Putamen (tissue), 1 donor: ENCODE measurements at regions not wholly inside any gene's neighbourhood (a gene's known extent, or its start where the extent isn't known, plus 50 kb on each side); places are given as distances from the start of the nearest gene placed in this dataset.

Source experiments
- DNase-seq: peaks from one replicate; pipeline ENCODE4 v3.0.0-alpha.2; 2016; ENCODE audit warnings: low spot score

GRCh38 chr6:109227646-109228045, 132.3 kb downstream of the CEP57L1 start:
- DNase-seq, result no peak

GRCh38 chr6:109226353-109226752, 131.0 kb downstream of the CEP57L1 start:
- no peak for DNase-seq

- DNase-seq, result no peak
These were observed 130.6 kb downstream of the CEP57L1 start for GRCh38 chr6:109225946-109226345.

- no peak for DNase-seq
These were observed 129.7 kb downstream of the CEP57L1 start for GRCh38 chr6:109224994-109225393.

GRCh38 chr6:109224107-109224875, 129.0 kb downstream of the CEP57L1 start:
- DNase-seq, result no peak

- no peak for DNase-seq
These were observed 127.5 kb downstream of the CEP57L1 start for GRCh38 chr6:109222848-109223247.

- DNase-seq, result no peak
These were observed 126.4 kb downstream of the CEP57L1 start for GRCh38 chr6:109221543-109222195.
